Ectodermal cell (in vitro differentiated cells): ENCODE measurements at regions not wholly inside any gene's neighbourhood (a gene's known extent, or its start where the extent isn't known, plus 50 kb on each side); places are given as distances from the start of the nearest gene placed in this dataset.

Experiments
- H3K27ac ChIP-seq: 2 replicates; pipeline ENCODE4 v1.7.0; 2013; ENCODE audit warnings: mild to moderate bottlenecking, low read depth, low read length; ENCODE audit not compliant: insufficient read depth, poor library complexity, severe bottlenecking
- H3K27me3 ChIP-seq: 2 replicates; pipeline ENCODE4 v1.7.0; 2013; ENCODE audit warnings: mild to moderate bottlenecking, low read length; ENCODE audit not compliant: insufficient read depth, control insufficient read depth, poor library complexity, severe bottlenecking
- H3K36me3 ChIP-seq: one replicate; pipeline ENCODE4 v1.7.0; 2013; ENCODE audit warnings: low read length; ENCODE audit not compliant: control insufficient read depth, insufficient read depth
- H3K4me1 ChIP-seq: one replicate; pipeline ENCODE4 v1.7.0; 2013; ENCODE audit warnings: low read length; ENCODE audit not compliant: control insufficient read depth, insufficient read depth
- H3K4me3 ChIP-seq: 2 replicates; pipeline ENCODE4 v1.7.0; 2013; ENCODE audit warnings: low read depth, low read length, control low read depth; ENCODE audit not compliant: insufficient read depth
- H3K9me3 ChIP-seq: 2 replicates; pipeline ENCODE4 v1.7.0; 2013; ENCODE audit warnings: mild to moderate bottlenecking, low read length, moderate library complexity; ENCODE audit not compliant: control insufficient read depth
- WGBS, 2 experiments: methylation state at CpG; one replicate each; pipeline ENCODE4 v1.1.7; 2013; ENCODE audit warnings: missing lambda C conversion rate in 2 of 2; 5-methylcytosine and 5-hydroxymethylcytosine counted together

GRCh38 chr4:35950442-35950841 lies 293.9 kb downstream of the ARAP2 start:
- Histone ChIP-seq H3K4me3 (no peak overlapping the region), H3K9me3 (no peaks in the 10 kb centered on the region), H3K27ac (no peak overlapping the region), H3K4me1 (no peaks in the 10 kb centered on the region), H3K27me3 (no peaks in the 10 kb centered on the region), H3K36me3 (no peaks in the 10 kb centered on the region)
- 89 to 94% methylated on average over 1 of the region's 1 CpG for WGBS, 2 experiments

- WGBS, 2 experiments: 92 to 96% methylated on average over 2 of the region's 2 CpGs
- no peak overlapping the region for H3K27ac ChIP-seq
These were observed 291.6 kb downstream of the ARAP2 start for GRCh38 chr4:35952751-35953150.

GRCh38 chr4:35963383-35963782 lies 280.9 kb downstream of the ARAP2 start:
- Histone ChIP-seq H3K4me1 (no peaks in the 10 kb centered on the region), H3K4me3 (no peak overlapping the region), H3K27me3 (no peaks in the 10 kb centered on the region), H3K27ac (no peak overlapping the region), H3K9me3 (no peaks in the 10 kb centered on the region), H3K36me3 (no peaks in the 10 kb centered on the region)
- 99 to 100% methylated on average over 3 of the region's 4 CpGs for WGBS, 2 experiments

More at GRCh38 chr4:35952751-35953150, 291.6 kb downstream of the ARAP2 start:
- no peak overlapping the region for H3K4me3 ChIP-seq
- H3K36me3 ChIP-seq: no peaks in the 10 kb centered on the region
- H3K27me3 ChIP-seq: no peaks in the 10 kb centered on the region
- no peaks in the 10 kb centered on the region for H3K4me1 ChIP-seq
- H3K9me3 ChIP-seq: peaks cover 3% of the 10 kb centered on the region

- Histone ChIP-seq H3K27ac (no peak overlapping the region), H3K9me3 (no peaks in the 10 kb centered on the region), H3K36me3 (no peaks in the 10 kb centered on the region), H3K4me1 (no peaks in the 10 kb centered on the region), H3K4me3 (no peak overlapping the region), H3K27me3 (no peaks in the 10 kb centered on the region)
- WGBS, 2 experiments: 91% methylated on average over 5 of the region's 5 CpGs
These were observed 280.3 kb downstream of the ARAP2 start for GRCh38 chr4:35963974-35964515.

GRCh38 chr4:35965300-35965699 lies 279.0 kb downstream of the ARAP2 start:
- 100% methylated on average over 1 of the region's 1 CpG; no CpG with 5 or more reads in 1 of the 2 experiments for WGBS, 2 experiments
- Histone ChIP-seq H3K27ac (no peak overlapping the region), H3K9me3 (no peaks in the 10 kb centered on the region), H3K27me3 (no peaks in the 10 kb centered on the region), H3K4me3 (no peak overlapping the region), H3K4me1 (no peaks in the 10 kb centered on the region), H3K36me3 (no peaks in the 10 kb centered on the region)

GRCh38 chr4:35966566-35966965 lies 277.7 kb downstream of the ARAP2 start:
- no peak overlapping the region for H3K4me3 ChIP-seq
- H3K9me3 ChIP-seq: no peaks in the 10 kb centered on the region
- H3K27me3 ChIP-seq: no peaks in the 10 kb centered on the region
- H3K27ac ChIP-seq: no peak overlapping the region
- H3K4me1 ChIP-seq: no peaks in the 10 kb centered on the region
- no peaks in the 10 kb centered on the region for H3K36me3 ChIP-seq

GRCh38 chr4:35970366-35970960 lies 273.9 kb downstream of the ARAP2 start:
- WGBS, 2 experiments: 100% methylated on average over 1 of the region's 1 CpG

GRCh38 chr4:35972814-35973213 lies 271.5 kb downstream of the ARAP2 start:
- Histone ChIP-seq H3K4me1 (no peaks in the 10 kb centered on the region), H3K4me3 (no peak overlapping the region), H3K27me3 (no peaks in the 10 kb centered on the region), H3K27ac (no peak overlapping the region), H3K36me3 (no peaks in the 10 kb centered on the region), H3K9me3 (no peaks in the 10 kb centered on the region)
- 67 to 77% methylated on average over 2 to 4 of the region's 4 CpGs for WGBS, 2 experiments

More at GRCh38 chr4:35970366-35970960, 273.9 kb downstream of the ARAP2 start:
- Histone ChIP-seq H3K36me3 (no peaks in the 10 kb centered on the region), H3K27me3 (no peaks in the 10 kb centered on the region), H3K4me1 (no peaks in the 10 kb centered on the region), H3K4me3 (no peak overlapping the region), H3K27ac (no peak overlapping the region), H3K9me3 (no peaks in the 10 kb centered on the region)

GRCh38 chr4:35975617-35976355 lies 268.5 kb downstream of the ARAP2 start:
- no peak overlapping the region for H3K4me3 ChIP-seq
- no peaks in the 10 kb centered on the region for H3K4me1 ChIP-seq
- no peaks in the 10 kb centered on the region for H3K27me3 ChIP-seq
- H3K27ac ChIP-seq: no peak overlapping the region
- WGBS, 2 experiments: 93 to 100% methylated on average over 3 to 4 of the region's 4 CpGs
- H3K9me3 ChIP-seq: no peaks in the 10 kb centered on the region
- no peaks in the 10 kb centered on the region for H3K36me3 ChIP-seq

- Histone ChIP-seq H3K4me1 (no peaks in the 10 kb centered on the region), H3K27ac (no peak overlapping the region), H3K36me3 (no peaks in the 10 kb centered on the region), H3K9me3 (no peaks in the 10 kb centered on the region), H3K4me3 (no peak overlapping the region), H3K27me3 (no peaks in the 10 kb centered on the region)
These were observed 265.8 kb downstream of the ARAP2 start for GRCh38 chr4:35978551-35978950.
